DOHH2 (cell line): ENCODE measurements at regions not wholly inside any gene's neighbourhood (a gene's known extent, or its start where the extent isn't known, plus 50 kb on each side); places are given as distances from the start of the nearest gene placed in this dataset.

ENCODE experiments used
- EZH2phosphoT487 ChIP-seq: fragments of 200-600 bp; sonication (generic); IDR thresholded peaks from 2 replicates; pipeline ENCODE4 v1.6.1; 2017; ENCODE audit warnings: borderline replicate concordance, mild to moderate bottlenecking, antibody characterized with exemption, low read length, moderate library complexity, mixed read lengths
- TF ChIP-seq, protein P1 (sequence below): fragments of 200-600 bp; sonication (generic); IDR thresholded peaks from one replicate; pipeline ENCODE4 v1.5.1; 2014; ENCODE audit warnings: antibody characterized with exemption, mild to moderate bottlenecking, low read depth, low read length; ENCODE audit not compliant: poor library complexity, severe bottlenecking

- TF ChIP-seq, protein P1, sequence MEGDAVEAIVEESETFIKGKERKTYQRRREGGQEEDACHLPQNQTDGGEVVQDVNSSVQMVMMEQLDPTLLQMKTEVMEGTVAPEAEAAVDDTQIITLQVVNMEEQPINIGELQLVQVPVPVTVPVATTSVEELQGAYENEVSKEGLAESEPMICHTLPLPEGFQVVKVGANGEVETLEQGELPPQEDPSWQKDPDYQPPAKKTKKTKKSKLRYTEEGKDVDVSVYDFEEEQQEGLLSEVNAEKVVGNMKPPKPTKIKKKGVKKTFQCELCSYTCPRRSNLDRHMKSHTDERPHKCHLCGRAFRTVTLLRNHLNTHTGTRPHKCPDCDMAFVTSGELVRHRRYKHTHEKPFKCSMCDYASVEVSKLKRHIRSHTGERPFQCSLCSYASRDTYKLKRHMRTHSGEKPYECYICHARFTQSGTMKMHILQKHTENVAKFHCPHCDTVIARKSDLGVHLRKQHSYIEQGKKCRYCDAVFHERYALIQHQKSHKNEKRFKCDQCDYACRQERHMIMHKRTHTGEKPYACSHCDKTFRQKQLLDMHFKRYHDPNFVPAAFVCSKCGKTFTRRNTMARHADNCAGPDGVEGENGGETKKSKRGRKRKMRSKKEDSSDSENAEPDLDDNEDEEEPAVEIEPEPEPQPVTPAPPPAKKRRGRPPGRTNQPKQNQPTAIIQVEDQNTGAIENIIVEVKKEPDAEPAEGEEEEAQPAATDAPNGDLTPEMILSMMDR = no peak
- no peak for TF ChIP-seq EZH2phosphoT487
Measured at GRCh38 chr13:111020021-111020420, 95.1 kb upstream of the ARHGEF7 start.
